Pancreas (tissue), 10 donors: ENCODE measurements at regions not wholly inside any gene's neighbourhood (a gene's known extent, or its start where the extent isn't known, plus 50 kb on each side); places are given as distances from the start of the nearest gene placed in this dataset.

ENCODE experiments used
- ATAC-seq, 4 donors: fragments of 200-7000 bp; cut with Tn5 transposase; one replicate each; pipeline versions ENCODE4 v1.8.0 to v1.9.1; 2020; ENCODE audit warnings: mild to moderate bottlenecking in 4 of 4, moderate library complexity in 4 of 4
- DNase-seq, 6 donors: peaks; one replicate each; pipeline ENCODE4 v3.0.0-alpha.2; 2020
- FAIRE-seq: peaks from 2 replicates; lab custom pipeline; 2012; peaks lifted over from hg19 to GRCh38; lab: Jason Lieb, UNC
- H3K27ac ChIP-seq, 4 donors: fragments of 200-600 bp; sonication (generic); 1 replicate in 3 of 4; 2 replicates in 1 of 4; pipeline versions ENCODE4 v1.5.0 to v1.8.0; 2020
- H3K27me3 ChIP-seq, 4 donors: fragments of 200-600 bp; one replicate each; pipeline ENCODE4 v1.8.0; 2021
- H3K36me3 ChIP-seq, 3 donors: fragments of 200-600 bp; sonication (generic) in 1 of 3; one replicate each; pipeline versions ENCODE4 v1.5.0 to v1.8.0; 2020 to 2021
- H3K4me1 ChIP-seq, 3 donors: fragments of 200-600 bp; one replicate each; pipeline ENCODE4 v1.8.0; 2021
- H3K4me3 ChIP-seq, 4 donors: fragments of 200-600 bp; sonication (generic) in 2 of 4; one replicate each; pipeline versions ENCODE4 v1.5.0 to v1.8.0; 2020 to 2021
- H3K9me3 ChIP-seq, 4 donors: fragments of 200-600 bp; one replicate each; pipeline ENCODE4 v1.8.0; 2021
- WGBS, 2 donors: extraction: QIAGEN DNeasy Blood & Tissue Kit; methylation state at CpG; one replicate each; pipeline ENCODE4 v1.1.7; 2013; 5-methylcytosine and 5-hydroxymethylcytosine counted together
- intact Hi-C, 3 donors: fragments of 100-400 bp; cut with DNase I; formaldehyde crosslinking; loops; one replicate each; pipeline versions ENCODE4 v1.11.1 to v1.14.2; 2022
- TF ChIP-seq, protein P1 (sequence below), 4 donors: fragments of 200-600 bp; sonication (generic) in 3 of 4; IDR thresholded peaks; one replicate each; pipeline versions ENCODE4 v1.5.0 to v1.8.0; 2021; ENCODE audit warnings: antibody characterized with exemption in 4 of 4
- donor health status: healthy with polysubstance abuse.
- donor health status: DM: no; HTN: no; CAD: no; lungs with moderate emphysema.
- donor health status: DM: no; HTN: no; CAD: no.
- donor health status: control.
- donor health status: control.
- donor health status: Bipolar disorder and iron deficiency.
- donor health status: DM: yes; HTN: yes; CAD: no.
- donor health status: DM: no; HTN: no; CAD: no.
- donor health status: DM: no; HTN: no; CAD: no.
- donor health status: DM: yes; HTN: yes; CAD: no.

DNA sequence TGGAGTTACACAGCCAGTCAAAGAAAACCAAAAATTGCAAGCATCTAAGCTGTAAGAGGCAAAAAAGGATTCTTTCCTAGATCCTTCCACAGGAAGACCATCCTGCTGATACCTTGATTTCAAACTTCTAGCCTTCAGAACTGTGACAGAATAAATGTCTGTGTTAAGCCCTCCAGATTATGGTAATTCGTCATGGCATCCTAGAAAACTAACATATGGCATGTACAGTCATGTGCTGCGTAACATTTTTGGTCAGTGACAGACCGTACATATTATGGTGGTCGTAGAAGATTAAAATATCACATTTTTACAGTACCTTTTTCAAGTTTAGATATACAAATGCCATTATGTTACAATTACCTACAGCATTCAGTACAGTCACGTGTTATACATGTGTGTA is 660.9 kb upstream of the LMO3 start:
- TF ChIP-seq, protein P1, sequence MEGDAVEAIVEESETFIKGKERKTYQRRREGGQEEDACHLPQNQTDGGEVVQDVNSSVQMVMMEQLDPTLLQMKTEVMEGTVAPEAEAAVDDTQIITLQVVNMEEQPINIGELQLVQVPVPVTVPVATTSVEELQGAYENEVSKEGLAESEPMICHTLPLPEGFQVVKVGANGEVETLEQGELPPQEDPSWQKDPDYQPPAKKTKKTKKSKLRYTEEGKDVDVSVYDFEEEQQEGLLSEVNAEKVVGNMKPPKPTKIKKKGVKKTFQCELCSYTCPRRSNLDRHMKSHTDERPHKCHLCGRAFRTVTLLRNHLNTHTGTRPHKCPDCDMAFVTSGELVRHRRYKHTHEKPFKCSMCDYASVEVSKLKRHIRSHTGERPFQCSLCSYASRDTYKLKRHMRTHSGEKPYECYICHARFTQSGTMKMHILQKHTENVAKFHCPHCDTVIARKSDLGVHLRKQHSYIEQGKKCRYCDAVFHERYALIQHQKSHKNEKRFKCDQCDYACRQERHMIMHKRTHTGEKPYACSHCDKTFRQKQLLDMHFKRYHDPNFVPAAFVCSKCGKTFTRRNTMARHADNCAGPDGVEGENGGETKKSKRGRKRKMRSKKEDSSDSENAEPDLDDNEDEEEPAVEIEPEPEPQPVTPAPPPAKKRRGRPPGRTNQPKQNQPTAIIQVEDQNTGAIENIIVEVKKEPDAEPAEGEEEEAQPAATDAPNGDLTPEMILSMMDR (IDR thresholded peaks at IDR 0.05) = no peak
- 71 to 81% methylated on average over 5 of the region's 5 CpGs for WGBS, 2 donors

DNA sequence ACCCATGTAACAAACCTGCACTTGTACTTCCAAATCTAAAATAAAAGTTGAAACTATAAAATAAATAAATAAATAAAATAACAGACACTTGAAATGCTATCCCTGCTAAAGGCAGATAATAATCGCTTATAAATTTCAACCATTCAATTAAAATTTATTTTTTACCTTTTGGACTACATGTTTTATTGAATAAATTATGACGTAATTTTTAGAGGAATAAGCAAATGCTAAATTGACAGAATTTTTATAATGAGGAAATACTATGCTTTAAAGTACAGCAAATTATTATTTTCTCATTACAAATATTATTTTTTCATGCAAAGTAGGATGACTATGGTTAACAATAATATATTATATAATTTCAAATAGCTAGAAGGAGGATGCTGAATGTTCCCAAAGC is 658.6 kb upstream of the LMO3 start:
- Histone ChIP-seq H3K9me3 (no peaks in the 10 kb centered on the region), H3K27me3 (no peaks in the 10 kb centered on the region), H3K27ac (no peak overlapping the region), H3K4me1 (no peaks in the 10 kb centered on the region), H3K36me3 (no peaks in the 10 kb centered on the region), H3K4me3 (no peak overlapping the region)
- intact Hi-C loops = no loop called here
- TF ChIP-seq, protein P1 (IDR thresholded peaks at IDR 0.05) = no peak
- DNase-seq = no peak
- no peak for FAIRE-seq
- ATAC-seq = no peak
- WGBS, 2 donors = 85 to 95% methylated on average over 2 of the region's 2 CpGs

More for the DNA sequence above, 660.9 kb upstream of the LMO3 start:
- ATAC-seq (no peak), FAIRE-seq (no peak), DNase-seq (no peak)
- intact Hi-C loops = no loop called here
- Histone ChIP-seq H3K36me3 (no peaks in the 10 kb centered on the region), H3K9me3 (no peaks in the 10 kb centered on the region), H3K27ac (no peak overlapping the region), H3K4me3 (no peak overlapping the region), H3K27me3 (no peaks in the 10 kb centered on the region), H3K4me1 (no peaks in the 10 kb centered on the region)

DNA sequence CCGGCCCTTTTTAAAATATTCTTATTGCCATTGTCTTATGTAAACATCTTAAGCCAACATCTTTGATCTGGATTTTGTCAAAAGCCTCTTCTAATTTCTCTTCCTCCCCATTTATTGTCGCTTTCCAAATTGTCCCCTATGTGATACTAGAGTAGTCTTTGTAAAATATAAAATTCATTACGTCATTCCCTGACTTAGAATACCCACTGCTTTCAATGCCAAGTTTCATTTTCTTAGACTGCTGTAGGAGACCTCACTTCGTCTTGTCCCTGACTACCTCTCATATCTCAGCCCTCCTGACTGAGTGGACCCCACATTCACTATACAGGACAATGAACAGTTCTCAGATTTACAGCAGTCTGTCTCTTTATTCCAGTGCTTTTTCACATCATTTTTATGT is 633.9 kb upstream of the LMO3 start:
- H3K4me1 ChIP-seq = no peaks in the 10 kb centered on the region
- no peak for DNase-seq
- no peaks in the 10 kb centered on the region for H3K9me3 ChIP-seq
- ATAC-seq = no peak
- H3K4me3 ChIP-seq = no peak overlapping the region
- no peaks in the 10 kb centered on the region for H3K36me3 ChIP-seq
- FAIRE-seq = no peak
- H3K27ac ChIP-seq = no peak overlapping the region
- H3K27me3 ChIP-seq = no peaks in the 10 kb centered on the region
- TF ChIP-seq, protein P1 (IDR thresholded peaks at IDR 0.05) = no peak
- intact Hi-C loops = no loop called here
- 74 to 84% methylated on average over 4 of the region's 4 CpGs for WGBS, 2 donors

DNA sequence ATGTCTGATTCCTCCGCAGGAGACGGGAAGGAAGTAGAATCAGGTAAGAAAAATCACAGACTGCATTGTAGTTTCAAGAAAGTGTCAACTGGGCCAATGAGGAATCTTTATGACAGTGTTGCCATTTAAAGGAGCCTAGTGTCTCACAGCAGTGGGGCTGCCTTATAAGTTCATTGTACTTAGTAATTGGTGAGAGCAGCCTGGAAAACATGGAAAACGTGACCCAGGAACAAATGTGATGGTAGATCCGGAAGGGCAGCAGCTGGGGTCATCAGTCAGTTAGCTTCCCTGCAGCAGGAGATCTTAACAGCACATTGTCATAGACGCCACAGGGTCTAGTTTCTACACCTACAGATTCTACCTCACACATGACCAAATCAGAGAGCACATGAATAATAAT is 630.0 kb upstream of the LMO3 start:
- WGBS, 2 donors = 48 to 58% methylated on average over 5 of the region's 5 CpGs
- Histone ChIP-seq H3K9me3 (no peaks in the 10 kb centered on the region), H3K27ac (no peak overlapping the region), H3K36me3 (no peaks in the 10 kb centered on the region), H3K4me3 (no peak overlapping the region), H3K4me1 (no peaks in the 10 kb centered on the region), H3K27me3 (no peaks in the 10 kb centered on the region)
- intact Hi-C loops = no loop called here
- no peak for DNase-seq
- TF ChIP-seq, protein P1 (IDR thresholded peaks at IDR 0.05) = no peak
- FAIRE-seq = no peak
- ATAC-seq = no peak

DNA sequence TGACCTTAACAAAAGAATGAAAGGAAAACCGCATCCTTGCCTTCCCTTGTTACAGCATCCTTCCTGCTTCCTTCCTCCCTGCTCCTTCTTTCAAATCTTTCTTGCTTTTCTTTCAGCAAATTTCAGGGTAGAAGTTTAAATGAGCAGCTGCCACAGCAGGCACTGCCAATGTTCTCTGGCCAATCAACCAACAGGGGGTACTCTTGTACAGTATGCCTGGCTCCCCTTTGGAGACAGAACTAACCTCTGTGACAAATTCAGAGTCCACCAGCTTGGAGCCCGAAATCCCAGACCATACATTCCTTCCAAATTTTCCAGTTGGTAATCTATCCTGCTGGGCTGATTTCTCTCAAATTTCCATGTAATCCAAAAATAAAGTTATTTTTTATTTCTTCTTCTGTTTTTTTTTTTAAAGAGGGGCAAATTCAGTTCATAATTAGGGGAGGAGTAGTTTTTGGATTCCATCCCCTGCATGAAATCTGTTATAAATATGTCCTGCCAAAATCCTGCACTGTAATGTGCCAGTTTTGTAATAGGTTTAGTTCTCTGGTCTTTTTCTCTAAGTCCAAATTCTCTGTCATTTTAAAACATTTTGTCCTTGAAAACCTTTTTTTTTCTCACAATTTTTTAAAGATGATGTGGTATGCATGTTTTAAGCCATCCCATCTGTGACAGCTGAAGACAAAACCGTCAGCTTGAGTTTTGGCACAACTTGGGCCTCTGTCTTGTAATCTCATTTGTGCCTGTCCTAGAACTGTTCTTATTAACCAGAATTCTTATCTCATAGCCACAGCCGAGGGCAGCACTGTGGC is 610.0 kb upstream of the LMO3 start:
- intact Hi-C loops = no loop called here
- Histone ChIP-seq H3K36me3 (no peaks in the 10 kb centered on the region), H3K27me3 (no peaks in the 10 kb centered on the region), H3K4me1 (no peaks in the 10 kb centered on the region), H3K27ac (no peak overlapping the region), H3K4me3 (no peak overlapping the region), H3K9me3 (no peaks in the 10 kb centered on the region)
- TF ChIP-seq, protein P1 (IDR thresholded peaks at IDR 0.05) = no peak
- no peak for FAIRE-seq
- no peak for ATAC-seq
- 26 to 42% methylated on average over 4 of the region's 4 CpGs for WGBS, 2 donors
- no peak for DNase-seq
